ENCODE measurements at regions not wholly inside any gene's neighbourhood (a gene's known extent, or its start where the extent isn't known, plus 50 kb on each side); places are given as distances from the start of the nearest gene placed in this dataset.

DNA sequence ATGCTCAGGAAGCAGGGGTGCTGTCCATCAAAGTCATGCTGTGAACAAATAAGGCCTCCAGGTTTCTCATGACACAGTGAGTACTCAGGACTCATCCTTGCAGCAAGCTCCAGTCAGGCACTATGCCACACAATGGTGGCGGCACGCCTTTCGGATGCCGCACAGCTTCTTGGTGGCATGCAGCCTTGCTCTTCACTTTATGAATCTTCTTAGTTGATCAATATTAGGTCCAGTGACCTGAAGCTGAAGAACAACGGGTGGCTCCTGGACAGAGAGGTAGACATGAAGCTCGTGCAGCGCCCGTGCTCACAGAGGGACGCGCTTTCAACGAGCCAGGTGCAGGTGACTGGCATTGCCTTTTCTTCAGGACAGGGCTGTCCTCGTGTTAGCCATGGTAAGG, 653.0 kb upstream of the MGMT start:
- DNase-seq (ENCODE audit: low read depth) = no peak

DNA sequence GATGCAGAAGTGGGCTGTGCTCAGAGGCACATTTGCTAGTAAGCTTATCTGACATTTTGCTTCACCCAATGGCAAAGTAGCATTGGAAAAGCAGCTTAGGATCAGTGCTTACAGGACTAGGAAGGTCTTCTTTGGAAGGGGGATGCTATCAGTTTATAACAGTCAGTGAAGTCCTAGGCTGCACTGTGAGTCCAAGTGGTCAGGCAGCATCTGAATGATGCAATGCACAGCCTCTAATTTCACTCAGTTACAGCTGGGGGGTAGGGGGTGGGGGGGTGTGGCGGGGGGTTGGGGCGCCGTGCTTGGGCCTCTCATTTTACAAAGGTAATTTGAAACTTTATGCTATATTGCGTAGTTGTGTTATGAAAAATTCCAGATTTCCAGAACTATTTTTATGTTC, 652.3 kb upstream of the MGMT start:
- no peak for DNase-seq (ENCODE audit: low read depth)

DNA sequence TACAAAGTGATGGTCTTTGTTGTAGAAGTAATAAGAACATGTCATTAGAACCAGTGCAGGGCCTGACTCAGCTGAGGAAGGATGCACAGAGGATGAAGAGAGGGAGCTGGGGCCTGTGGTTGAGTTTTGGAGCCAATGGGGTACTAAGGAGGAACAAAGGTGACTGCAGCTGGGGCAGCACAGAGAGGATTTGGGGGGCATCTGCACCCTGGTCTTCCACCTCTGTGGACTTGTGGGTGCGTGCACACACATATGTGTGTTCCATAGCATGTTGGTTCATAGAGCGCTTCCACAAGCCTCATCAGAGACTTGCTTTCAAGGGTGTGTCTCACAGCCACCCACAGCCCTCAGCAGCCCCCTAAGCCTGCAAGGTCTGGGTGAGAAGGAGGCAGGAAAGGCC, 650.3 kb upstream of the MGMT start:
- DNase-seq (ENCODE audit: low read depth) = no peak

DNA sequence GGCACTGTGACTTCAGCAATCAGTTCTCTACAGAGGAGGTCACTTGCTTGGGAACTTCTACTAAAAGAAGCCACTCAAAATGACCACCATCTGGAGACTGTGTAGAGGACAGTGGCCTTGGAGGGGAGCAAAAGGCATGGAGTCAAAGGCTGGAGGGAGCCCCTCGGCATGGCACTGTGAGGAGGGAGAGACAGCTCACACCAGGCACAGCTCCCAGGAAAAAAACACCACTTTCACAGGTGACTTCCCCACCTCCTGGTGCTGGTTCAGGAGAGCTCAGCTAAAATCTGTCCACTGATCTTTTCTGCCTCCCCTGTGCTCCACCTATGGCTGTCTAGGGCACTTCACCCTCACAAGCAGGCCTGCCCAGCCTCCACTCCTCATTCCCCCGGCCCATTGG, 649.4 kb upstream of the MGMT start:
- DNase-seq (ENCODE audit: low read depth) = no peak

DNA sequence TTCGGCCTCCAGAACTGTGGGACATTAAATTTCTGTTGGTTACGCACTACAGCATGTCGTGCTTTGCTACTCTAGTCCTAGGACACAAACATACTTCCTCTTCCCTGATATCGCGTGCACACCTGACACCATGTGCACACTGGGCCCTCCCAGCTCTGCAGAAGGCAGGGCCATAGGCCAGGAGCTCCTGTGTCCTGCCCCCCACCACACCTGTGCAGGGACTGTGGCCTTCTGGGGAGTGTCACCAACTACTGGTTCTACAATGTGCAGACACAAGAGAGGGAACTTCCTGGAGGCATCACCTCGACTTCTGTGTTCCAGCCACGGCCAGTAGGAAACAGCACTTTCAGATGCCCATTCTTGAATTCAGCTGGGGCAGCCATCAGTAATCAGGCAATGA, 646.4 kb upstream of the MGMT start:
- DNase-seq (ENCODE audit: low read depth) = no peak

DNA sequence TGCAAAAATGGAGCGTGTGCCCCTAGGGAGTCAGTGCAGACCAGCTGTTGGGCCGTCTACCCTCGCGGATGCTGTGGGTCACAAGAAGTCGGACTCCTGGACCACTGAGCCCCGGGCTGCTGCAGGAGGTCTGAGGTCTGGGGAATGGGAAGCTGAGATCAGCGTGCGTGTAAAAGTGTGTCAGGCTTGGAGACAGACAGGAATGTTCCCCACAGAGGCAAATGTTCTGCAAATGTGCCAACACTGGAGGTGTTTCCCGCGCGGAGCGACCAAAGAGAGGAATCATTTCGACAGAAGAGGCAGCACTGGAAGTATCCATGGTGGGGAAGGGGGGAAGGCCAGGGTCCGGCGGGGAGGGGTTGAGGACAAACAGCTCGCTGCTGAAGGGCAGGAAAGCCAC, 643.8 kb upstream of the MGMT start:
- no peak for DNase-seq (ENCODE audit: low read depth)

DNA sequence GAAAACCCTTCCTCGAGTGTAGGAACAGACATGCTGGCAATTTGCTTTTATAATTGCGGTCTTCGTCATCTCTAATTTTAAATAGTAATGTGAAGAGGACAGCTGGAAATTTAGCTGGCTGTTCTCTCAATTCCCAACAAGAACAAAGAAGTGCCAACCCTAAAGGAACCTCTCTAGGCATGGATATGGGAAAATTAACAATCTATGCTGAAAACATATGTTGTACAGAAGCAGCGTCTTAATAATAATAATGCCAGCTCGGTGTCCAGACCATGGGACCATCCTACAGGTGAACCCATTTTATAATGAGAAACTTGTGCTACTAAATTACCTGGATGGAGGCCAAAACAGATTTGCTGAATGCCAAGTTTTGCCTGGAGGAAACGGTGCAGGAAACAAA, 641.4 kb upstream of the MGMT start:
- no peak for DNase-seq (ENCODE audit: low read depth)

DNA sequence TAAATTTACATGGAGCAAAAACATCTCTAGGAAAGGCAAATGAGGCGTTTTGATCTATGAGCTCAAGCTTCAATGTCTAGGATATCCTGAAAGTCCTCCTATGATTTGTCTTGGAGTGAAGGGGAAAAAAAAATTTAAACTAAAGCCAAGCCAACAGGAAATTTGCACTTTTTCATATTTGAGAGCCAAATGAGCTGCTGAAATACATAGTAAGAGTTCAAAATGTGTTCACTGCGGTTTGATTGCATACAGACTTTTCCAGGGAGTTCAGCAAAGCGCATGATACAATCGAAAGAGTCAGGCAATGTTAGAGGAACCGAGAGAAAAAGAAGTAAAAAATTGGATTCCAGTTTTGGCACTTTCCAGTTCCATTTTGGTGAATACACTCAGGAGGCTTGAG, 633.4 kb upstream of the MGMT start:
- DNase-seq (ENCODE audit: low read depth) = no peak

DNA sequence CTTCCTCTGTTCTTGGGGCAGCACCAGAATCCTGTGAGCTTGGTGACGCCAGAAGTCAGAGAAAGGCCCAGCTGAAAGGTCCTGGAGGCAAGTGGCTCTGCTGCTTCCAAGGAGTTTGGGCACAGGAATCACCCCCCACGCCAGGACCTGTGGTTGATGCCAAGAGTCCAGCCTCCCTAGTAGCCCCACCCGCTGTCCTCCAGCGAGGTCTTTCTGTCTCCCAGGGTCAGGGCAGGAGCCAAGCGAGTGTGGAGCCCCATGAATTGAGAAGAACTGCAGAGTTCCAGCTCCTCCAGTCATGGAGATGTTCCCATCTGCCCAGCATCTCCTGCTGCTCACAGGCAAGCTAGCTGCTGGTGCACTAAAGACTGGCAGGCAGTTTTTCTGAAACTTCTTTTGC, 631.7 kb upstream of the MGMT start:
- no peak for DNase-seq (ENCODE audit: low read depth)

DNA sequence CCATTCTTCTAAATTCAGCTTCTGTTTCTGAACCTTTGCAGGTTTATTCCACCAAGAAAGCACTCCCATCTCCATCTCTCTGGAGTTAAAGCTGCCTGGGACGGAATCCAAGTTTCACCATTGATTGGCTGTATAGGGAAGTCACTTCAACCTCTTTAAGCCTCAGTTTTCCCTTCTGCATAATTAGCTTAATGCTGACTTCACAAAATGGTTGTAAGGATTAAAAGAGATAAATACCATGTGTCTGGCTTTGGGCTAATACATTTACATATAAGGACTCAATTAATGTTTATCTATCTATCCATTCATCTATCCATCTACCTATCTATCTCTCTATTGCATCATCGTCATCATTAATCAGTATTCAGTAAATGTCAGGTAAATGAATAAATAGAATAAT, 629.6 kb upstream of the MGMT start:
- no peak for DNase-seq (ENCODE audit: low read depth)

DNA sequence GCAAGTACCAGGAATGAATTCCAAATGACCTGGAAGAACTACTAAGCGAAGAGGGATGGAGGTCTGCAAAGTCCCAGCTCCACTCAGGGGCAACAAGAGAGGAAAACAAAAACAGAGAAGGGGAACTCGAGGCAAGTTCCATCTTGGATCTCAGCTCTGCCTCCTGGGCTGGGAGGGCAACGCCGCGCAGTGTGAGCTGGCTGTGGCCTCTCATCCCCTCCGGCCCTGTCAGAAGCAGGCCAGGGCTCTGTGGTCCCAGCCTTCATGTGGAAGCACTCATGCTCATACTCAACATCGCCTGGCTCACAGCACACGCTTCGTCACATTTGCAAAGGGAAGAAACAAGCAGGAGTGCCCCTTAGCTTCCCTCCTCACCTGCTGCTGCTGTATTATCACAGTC, 627.9 kb upstream of the MGMT start:
- DNase-seq (ENCODE audit: low read depth) = no peak

DNA sequence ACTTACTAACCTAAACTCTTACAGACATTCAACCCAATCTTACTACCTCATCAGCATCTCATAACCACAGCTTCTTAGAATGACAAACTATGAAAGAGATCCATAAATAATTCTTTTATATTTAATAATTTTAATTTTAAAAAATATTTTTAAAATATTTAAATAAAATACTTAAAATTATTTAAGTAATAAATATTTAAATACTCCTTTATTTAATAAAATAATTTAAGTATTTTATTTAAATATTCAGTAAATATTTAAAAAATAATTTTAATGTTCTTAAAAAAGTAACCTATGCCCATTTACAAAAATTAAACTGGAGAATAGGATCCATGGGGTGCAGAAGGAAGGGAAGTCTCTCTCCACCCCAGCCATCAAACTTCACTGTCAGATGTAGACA, 627.3 kb upstream of the MGMT start:
- DNase-seq (ENCODE audit: low read depth) = no peak

DNA sequence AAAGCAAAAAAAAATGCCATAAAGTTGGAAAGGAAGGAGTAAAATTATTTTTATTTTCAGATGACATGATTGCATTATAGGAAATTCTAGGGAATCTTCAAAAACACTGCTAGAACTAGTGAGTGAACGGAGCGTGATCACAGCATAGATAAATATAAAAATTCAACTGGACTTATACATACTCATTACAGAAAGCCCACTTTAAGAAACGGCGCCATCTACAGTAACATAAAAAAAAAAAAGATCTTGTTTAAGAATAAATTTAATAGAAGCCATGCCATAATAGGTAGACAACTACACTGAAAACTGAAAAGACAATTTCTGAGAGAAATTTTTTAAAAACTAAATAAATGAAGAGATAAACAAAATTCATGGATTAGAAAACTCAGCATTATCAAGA, 623.1 kb upstream of the MGMT start:
- DNase-seq (ENCODE audit: low read depth) = no peak

DNA sequence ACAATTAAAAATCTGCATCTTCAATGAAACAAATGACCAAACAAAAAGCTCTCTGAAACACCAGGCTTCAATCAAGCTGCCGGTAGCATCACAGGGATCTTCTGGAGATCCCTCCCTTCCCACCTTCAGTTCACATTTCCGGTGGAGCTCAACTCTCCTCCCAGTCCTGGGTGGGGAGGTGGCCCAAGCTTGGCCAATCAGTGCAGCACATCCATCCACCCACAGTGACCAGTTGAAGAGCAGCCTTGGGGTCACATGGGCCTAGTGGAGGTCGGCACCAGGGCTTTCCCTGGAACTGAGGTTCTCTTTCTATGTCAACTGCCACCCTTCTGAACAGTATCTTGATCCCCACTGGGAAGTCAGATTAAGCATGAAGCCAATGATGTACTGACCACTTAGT, 620.1 kb upstream of the MGMT start:
- DNase-seq (ENCODE audit: low read depth) = no peak

DNA sequence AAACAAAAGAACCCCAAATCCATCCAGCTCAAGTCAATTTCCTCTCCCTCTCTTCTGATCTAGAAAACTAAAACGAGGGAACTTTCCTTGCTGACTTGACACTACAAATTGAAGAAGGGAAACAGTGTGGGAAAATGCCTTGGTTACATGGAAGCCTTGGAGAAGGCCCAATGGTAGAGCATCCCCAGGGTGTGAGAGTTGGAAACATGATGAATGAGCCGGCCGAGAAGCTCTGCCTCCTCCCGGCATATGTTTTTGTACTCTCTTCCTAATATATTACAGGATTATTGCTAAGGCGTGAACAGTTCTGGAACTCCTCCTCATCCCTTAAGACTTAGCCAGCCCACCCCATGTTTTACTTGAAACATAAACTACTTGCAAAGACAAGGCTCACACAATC, 618.2 kb upstream of the MGMT start:
- DNase-seq (ENCODE audit: low read depth) = no peak

DNA sequence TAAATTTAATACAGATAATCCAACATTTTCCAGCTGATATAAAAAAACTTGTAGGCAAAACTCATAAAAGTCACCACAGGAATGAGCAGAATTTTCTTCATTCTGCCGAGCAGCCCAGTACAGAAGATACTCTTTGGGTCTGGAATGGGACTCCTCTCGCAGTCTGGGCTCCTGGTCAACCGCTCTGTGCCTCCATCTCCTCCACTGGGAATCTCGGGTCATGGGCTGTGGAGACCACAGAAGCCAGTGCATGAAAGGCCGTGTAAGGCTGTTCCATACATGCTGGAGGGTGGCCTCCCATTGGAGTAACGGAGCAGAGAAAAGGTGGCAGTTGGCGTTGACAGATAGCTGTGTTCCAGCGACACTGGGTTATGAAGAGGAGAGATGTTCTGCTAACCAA, 616.4 kb upstream of the MGMT start:
- DNase-seq (ENCODE audit: low read depth) = no peak

DNA sequence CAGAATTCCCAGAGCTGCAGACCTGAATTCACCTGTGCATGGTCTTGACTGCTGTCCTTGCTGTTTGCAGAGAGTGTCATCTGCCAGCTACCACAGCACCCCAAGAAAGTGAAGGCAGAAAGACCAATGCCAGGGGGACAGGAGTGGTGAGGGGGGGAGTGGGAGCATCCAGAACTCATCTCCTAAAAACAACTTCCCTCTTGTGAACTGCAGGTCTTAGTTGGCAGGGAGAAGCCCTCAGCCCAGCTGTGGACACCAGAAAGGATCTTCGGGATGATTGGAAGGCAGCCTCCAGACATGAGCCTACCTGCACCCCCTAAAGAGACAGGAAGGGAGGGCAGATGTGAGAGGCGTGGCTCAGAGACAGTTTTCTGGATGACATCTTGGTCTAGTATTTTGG, 615.8 kb upstream of the MGMT start:
- no peak for DNase-seq (ENCODE audit: low read depth)

DNA sequence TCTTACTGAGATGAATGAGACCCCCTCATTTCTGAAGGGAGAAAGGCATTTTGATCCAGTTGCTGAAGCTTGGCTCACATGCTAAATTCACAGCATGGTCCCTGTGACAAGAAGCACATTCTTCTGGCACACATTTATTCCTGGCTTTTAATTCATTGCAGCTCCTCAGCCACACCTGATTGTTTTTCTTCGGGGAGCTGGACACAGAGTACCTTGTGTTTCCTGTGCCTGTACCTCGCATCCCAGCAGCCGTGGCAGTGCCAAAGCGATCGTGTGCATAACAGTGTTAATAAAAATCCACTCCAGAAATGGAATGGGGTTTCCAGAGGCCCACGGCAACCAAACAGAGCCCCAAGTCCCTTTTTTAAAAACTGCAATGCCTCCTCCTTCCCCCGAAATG, 615.3 kb upstream of the MGMT start:
- no peak for DNase-seq (ENCODE audit: low read depth)

DNA sequence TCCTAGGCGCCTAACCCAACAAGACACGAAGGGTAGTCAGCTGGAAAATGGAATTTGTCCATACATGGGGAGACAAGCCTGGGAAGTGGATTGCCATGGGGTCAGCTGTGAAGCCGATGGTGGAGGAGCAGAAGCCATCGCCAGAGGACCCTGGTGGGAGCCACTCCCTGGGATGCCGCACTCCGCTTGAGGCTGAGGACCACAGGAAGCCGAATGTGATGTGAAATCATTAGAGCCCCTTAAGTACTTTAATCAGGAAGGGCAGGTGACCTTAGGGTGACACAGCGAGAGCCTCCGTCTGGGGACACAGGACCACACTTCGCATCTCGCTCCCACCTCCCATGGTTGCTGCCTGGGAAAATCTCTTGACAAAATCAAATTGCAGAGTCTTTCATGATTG, 614.6 kb upstream of the MGMT start:
- DNase-seq (ENCODE audit: low read depth) = no peak

DNA sequence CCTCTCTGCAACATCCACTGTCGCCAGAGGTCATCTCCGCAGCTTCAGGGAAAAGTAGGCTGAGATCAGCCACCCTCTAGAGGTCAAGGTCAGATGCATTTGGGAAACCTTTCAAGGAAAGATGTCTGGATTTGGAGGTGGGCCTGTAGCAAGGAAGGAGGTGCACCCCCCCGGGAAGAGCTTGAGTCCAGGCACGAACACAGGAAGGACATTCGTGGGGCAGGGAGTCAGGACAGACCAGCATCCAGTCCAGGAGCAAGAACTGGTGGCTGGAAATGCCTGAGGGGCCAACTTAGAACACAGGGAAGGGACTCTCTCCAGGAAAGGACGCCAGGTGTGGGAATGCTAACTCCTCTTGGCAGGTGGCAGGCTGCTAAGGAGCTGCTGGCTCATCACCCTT, 614.1 kb upstream of the MGMT start:
- no peak for DNase-seq (ENCODE audit: low read depth)

DNA sequence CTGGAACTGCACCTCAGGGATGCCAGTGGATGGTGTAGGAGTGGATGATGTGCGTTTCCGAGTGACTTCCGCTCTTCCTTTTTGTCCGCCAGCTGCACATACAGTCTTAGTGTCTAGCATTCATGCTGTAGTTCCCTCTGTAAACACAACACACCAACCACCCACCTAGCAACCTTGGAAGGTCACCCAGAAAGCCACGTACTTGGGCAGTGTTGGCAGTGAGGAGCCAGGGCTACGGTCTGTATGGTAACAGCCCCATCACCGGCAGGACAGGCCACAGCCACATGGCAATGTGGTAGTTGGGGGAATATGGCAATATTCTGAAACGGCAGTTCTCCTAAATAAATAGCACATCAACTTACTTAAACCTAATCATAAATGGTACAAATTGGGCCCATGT, 613.5 kb upstream of the MGMT start:
- DNase-seq (ENCODE audit: low read depth) = no peak

DNA sequence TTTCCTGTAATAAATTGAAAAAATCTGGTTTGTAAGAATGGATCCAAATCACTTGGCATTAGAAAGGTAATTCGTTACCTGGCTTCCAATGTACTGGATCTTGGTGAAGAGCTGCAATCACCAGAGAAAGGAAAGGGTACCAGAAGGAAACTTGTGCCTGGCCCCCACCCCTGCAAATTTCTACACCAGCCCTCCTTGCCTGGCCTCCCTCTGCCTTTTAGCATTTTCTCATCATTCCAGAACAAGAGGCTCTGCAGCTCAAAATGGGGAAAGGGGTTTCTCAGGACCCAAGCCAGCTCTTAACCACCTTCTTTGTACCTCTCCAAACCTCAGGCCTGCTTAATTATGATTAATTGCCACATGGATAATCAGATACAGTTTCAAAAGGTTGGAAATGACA, 612.8 kb upstream of the MGMT start:
- DNase-seq (ENCODE audit: low read depth) = no peak

DNA sequence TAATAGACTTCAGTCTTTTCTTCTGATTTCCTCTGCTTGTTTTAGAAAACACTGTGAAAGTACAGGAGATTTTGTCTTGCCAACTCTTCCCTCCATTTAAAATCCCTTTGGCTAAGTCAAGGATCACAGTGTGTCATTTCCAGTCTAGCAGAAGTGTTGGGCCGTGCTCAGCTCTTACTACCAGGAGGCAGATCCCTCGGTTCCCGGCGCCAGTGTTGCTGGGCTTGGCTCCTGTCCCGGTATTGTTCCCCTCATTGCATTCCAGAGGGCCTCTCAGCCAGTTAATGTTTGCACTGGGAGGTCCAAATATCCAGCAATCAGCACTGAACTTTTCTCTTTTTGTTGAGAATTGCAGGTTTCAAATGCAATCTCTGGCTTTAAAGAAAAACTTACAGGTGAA, 612.1 kb upstream of the MGMT start:
- no peak for DNase-seq (ENCODE audit: low read depth)

DNA sequence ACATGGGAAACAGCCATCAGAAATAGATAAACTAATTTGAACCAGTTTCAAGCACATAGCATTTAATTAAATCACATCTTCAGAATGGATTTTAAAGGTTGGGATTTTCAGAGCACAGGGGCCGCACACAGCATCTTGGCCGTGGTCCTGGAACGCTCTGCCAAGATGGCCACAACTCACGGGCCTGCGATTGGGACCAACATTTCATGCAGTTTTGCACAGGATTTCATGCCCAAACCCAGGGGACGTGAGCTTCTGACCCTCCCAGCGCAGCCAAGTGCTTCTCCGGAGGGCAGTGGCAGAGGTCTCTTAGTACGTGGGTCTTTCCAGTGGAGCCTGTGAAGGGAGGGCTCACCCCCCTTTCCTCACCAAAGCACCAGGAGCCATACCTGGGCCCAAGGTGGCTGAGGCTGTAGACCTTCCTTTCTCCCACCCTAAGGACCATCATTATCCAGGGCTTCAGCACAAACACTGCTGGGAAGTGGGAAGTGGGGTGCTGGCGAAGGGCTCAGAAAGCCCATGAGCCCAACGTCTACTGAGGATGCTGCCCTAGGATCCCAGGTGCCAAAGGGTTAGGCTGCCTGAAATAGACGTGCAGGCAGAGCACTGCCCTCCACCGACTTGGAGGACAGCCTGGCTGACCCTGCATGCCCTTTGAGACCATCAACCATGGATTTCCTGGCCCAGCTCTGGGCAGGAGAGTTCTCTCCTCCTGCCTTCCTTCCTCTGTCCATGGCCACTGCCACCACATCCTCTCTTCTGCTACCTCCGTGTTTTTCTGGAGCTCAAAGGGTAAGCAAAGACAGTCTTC, 611.2 kb upstream of the MGMT start:
- no peak for DNase-seq (ENCODE audit: low read depth)

Measured in stimulated activated CD8-positive, alpha-beta memory T cell treated with anti-CD3 and anti-CD28 coated beads, Interleukin-7, amount 100 ng/mL, for 24 hours (primary cell).